Chondrocyte (in vitro differentiated cells): ENCODE measurements at regions not wholly inside any gene's neighbourhood (a gene's known extent, or its start where the extent isn't known, plus 50 kb on each side); places are given as distances from the start of the nearest gene placed in this dataset.

Experiments
- DNase-seq: peaks from one replicate; pipeline ENCODE4 v3.0.0; 2021; ENCODE audit warnings: mixed read lengths, low spot score
- H3K27ac Mint-ChIP-seq: one replicate; pipeline ENCODE4 v1.8.0; 2021; ENCODE audit warnings: mild to moderate bottlenecking, moderate library complexity, mixed read lengths; ENCODE audit not compliant: unreplicated experiment
- H3K27me3 Mint-ChIP-seq: 2 replicates; pipeline ENCODE4 v1.8.0; 2021; ENCODE audit warnings: low read depth, mixed read lengths
- H3K36me3 Mint-ChIP-seq: 2 replicates; pipeline ENCODE4 v1.8.0; 2021; ENCODE audit warnings: low read depth, mixed read lengths
- H3K4me1 Mint-ChIP-seq: 2 replicates; pipeline ENCODE4 v1.8.0; 2021; ENCODE audit warnings: low read depth, mild to moderate bottlenecking, mixed read lengths
- H3K4me3 Mint-ChIP-seq: one replicate; pipeline ENCODE4 v1.8.0; 2021; ENCODE audit warnings: mild to moderate bottlenecking, moderate library complexity, mixed read lengths; ENCODE audit not compliant: unreplicated experiment
- H3K9me3 Mint-ChIP-seq: 2 replicates; pipeline ENCODE4 v1.8.0; 2021; ENCODE audit warnings: low read depth, mixed read lengths
- CTCF ChIP-seq: fragments of 200-600 bp; sonication (generic); IDR thresholded peaks from 2 replicates; pipeline ENCODE4 v1.5.0; 2021; ENCODE audit warnings: antibody characterized with exemption, mild to moderate bottlenecking, moderate library complexity

DNA sequence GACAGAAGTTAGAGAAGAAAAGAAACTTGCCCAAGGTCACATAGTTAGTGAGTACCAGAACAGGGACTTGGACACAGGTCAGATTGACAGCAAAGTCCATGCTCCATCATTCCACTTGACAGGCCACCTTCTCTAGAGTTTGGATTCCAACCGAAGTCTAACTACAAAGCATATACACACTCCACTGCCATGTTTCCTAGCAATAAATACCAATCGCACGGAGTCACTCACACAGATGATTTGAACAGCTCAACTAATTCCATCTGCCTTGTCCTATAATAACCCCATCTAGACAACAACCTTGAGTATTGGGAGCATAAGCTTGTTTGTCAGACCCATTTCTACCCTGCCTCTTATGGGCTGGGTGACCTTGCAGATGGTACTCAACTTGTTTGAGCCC, 334.6 kb upstream of the MGAT5 start:
- no peak overlapping the region for H3K27ac Mint-ChIP-seq
- no peaks in the 10 kb centered on the region for H3K36me3 Mint-ChIP-seq
- DNase-seq: no peak
- H3K4me3 Mint-ChIP-seq: no peak overlapping the region
- no peaks in the 10 kb centered on the region for H3K27me3 Mint-ChIP-seq
- no peaks in the 10 kb centered on the region for H3K9me3 Mint-ChIP-seq
- TF ChIP-seq CTCF: no peak
- H3K4me1 Mint-ChIP-seq: no peaks in the 10 kb centered on the region

GRCh38 chr2:133927894-133928293, 326.0 kb upstream of the MGAT5 start:
- no peaks in the 10 kb centered on the region for H3K9me3 Mint-ChIP-seq
- H3K4me1 Mint-ChIP-seq: no peaks in the 10 kb centered on the region
- peaks cover 8% of the 10 kb centered on the region for H3K27me3 Mint-ChIP-seq
- DNase-seq: no peak
- no peak overlapping the region for H3K27ac Mint-ChIP-seq
- TF ChIP-seq CTCF: no peak
- H3K36me3 Mint-ChIP-seq: no peaks in the 10 kb centered on the region
- H3K4me3 Mint-ChIP-seq: no peak overlapping the region

DNA sequence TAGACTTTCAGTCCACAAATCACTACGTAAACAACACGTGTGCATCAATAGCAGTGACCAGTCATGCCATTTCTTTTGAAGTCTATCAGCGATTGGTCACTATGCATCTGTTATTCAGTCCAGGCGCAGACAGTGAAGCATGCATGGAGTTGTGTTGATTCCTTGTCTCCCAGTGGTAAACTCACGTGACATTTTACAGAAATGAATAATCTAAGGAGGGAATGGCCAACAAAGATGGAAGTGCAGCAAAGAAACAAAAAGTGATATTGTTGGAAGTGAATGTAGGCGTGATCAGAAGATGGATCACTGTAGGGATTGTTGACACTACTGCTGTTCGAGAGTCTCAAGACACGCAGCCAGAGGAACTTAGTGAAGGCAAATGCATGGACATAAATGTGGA, 317.8 kb upstream of the MGAT5 start:
- H3K4me3 Mint-ChIP-seq: no peak overlapping the region
- peaks cover 4% of the 10 kb centered on the region for H3K9me3 Mint-ChIP-seq
- H3K36me3 Mint-ChIP-seq: no peaks in the 10 kb centered on the region
- no peak overlapping the region for H3K27ac Mint-ChIP-seq
- TF ChIP-seq CTCF: no peak
- no peak for DNase-seq
- no peaks in the 10 kb centered on the region for H3K4me1 Mint-ChIP-seq
- peaks cover 5% of the 10 kb centered on the region for H3K27me3 Mint-ChIP-seq

- no peaks in the 10 kb centered on the region for H3K4me1 Mint-ChIP-seq
- TF ChIP-seq CTCF: no peak
- peaks cover 5% of the 10 kb centered on the region for H3K27me3 Mint-ChIP-seq
- no peak overlapping the region for H3K27ac Mint-ChIP-seq
- no peak overlapping the region for H3K4me3 Mint-ChIP-seq
- H3K9me3 Mint-ChIP-seq: peaks cover 4% of the 10 kb centered on the region
- no peaks in the 10 kb centered on the region for H3K36me3 Mint-ChIP-seq
- DNase-seq: no peak
Measured at GRCh38 chr2:133936601-133937000, 317.3 kb upstream of the MGAT5 start.

DNA sequence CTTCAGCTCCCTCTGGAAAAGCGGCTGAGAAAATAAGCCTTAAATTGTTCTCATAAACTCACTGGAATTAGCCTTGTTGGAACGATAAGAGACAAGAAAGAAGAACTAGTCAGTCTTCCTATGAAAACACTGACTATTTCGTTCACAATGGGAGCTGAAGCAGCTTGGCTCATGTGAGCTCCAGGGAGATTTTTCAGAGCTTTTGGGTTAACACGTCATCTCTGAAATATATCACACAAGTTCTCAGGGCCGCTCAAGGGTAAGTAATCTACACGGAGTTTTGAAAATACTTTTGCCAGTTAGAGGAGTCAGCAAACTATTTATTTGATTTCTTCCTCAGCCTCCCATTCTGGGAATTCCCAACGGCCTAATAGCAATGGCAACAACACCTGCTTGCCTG, 316.2 kb upstream of the MGAT5 start:
- Mint-ChIP-seq H3K9me3 (peaks cover 4% of the 10 kb centered on the region), H3K27ac (no peak overlapping the region), H3K36me3 (no peaks in the 10 kb centered on the region), H3K4me3 (no peak overlapping the region), H3K4me1 (no peaks in the 10 kb centered on the region), H3K27me3 (peaks cover 5% of the 10 kb centered on the region)
- DNase-seq: no peak
- TF ChIP-seq CTCF: no peak
